ENCODE measurements at regions not wholly inside any gene's neighbourhood (a gene's known extent, or its start where the extent isn't known, plus 50 kb on each side); places are given as distances from the start of the nearest gene placed in this dataset.
"Not testable (repeated sequence)": the region's sequence is repeated elsewhere in the genome, so short reads cannot be mapped to it uniquely, and the experiment has no call there.

DNA sequence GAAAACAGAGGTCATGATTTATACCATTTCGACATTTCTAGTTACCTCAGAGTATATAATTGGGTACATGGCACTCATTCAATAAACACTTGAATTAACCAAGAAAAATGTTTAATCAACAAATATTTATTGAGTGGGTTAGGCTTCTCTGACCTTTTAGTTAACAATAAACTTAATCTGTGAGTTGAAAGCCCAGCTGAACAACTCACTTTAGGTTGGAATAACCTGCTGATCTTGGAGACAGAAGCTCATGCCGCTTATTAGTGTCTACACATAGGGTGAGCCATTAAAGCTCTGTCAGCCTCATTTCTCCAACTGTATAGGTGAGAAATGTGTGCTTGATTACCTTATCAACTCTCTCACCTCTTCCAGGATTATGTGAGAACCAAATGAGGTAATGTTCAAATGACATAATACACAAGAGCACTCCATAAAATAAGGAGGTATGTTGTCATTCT is 98.2 kb upstream of the DTNBP1 start:
- no peak for DNase-seq (ENCODE audit: low read depth)

- DNase-seq (ENCODE audit: low read depth): no peak
Measured at GRCh38 chr6:15758631-15759215, 95.9 kb upstream of the DTNBP1 start.

DNA sequence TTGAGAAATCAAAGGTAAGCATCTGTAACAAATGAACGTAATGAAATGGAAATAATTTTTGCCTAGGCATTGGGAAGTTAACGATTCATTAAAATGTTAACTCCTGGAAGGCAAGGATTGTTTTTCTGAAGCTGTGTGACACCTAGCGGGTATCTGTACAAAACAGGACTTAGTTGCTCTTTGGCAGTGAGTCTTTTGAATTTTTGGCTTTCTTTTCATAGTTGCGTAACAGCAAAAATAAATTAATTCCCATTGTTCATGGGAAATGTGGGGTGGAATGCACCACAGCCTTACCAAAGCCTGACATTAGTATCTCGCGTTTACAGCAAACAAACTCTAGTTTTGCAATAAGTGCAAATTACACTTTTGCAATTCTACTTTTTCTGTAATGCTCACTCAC is 92.7 kb upstream of the DTNBP1 start:
- peak; percentile 26 for DNase-seq (ENCODE audit: low read depth)

DNA sequence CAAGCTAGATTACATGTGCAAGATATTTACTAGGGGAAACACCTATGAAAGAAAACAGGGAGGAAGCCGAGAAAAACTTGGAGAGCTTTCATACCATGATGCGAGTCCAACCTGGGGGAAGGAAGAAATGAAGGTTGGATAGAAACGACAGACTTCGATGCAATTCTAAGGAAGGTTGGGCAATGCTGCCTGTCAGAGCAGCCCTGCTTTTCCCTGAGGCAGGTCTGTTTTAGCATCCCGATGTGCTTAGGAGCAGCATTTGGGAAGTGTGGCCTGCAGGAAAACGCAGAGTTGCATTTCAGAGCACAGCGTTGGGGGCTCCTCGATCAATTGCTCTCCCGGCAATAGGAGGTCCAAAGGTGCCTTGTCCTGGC is 91.9 kb upstream of the DTNBP1 start:
- no peak for DNase-seq (ENCODE audit: low read depth)

DNA sequence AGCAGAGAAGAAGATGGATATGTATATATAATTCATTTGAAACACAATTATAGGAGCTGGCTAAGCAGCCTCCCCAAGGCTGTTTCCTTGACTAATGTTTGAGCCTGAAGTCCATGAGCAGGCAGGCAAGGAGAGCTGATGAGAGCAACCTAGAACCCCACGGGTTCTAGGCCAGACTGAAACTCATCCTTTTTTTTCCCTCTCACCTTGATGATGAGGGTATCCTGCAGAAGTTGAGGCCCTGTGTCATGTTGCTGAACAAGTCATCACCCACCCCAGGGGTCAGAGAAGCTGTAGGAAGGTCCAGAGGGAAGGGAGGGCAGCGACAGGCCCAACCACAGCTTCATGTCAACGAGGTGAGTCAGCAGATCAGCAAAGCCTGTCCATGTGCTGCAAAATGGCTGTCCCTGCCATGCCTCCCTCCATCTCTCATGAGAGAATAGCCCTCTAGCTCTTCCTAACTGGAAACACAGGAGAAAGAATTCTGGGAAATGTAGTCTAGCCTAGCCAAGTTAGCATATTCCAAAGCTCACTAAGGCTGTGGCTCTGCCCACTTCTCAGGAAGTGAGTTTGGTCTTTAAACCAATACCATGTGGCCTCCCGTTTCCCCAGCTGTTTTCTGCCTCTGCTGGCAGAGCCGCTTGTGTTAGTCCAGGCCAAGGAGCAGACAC is 91.3 kb upstream of the DTNBP1 start:
- peak; percentile 33 for DNase-seq (ENCODE audit: low read depth)

GRCh38 chr6:15752820-15753219 is 90.0 kb upstream of the DTNBP1 start:
- DNase-seq (ENCODE audit: low read depth): no peak

DNA sequence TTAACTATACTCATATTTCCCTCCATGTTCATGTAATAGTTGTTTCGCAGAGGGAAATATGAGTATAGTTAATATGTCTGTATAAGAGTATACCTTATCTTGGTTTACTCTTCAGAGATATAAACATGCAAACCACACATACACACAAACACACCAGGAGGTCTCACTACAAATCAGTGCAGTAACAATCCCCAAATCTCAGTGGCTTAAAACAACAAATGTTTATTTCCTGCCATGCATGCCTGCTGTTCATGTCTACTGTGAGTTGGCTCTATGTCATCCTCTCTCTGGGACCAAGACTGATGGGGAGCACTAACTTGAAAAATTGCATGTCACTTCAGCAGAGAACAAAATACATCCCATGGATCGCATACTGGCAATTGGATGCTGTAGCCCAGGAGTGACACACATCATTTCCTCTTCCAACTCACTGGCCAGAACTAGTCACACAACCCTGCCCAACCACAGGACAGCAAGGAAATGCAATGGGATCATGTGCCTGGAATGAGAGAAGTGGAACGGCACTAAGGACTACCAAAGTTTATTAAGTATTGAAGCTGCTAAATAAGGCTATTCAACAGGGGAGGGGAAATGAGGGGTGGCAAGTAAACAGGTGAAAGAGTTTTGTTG is 89.0 kb upstream of the DTNBP1 start:
- DNase-seq (ENCODE audit: low read depth): no peak

- no peak for DNase-seq (ENCODE audit: low read depth)
Measured at GRCh38 chr6:15748341-15748740, 85.5 kb upstream of the DTNBP1 start.

- DNase-seq (ENCODE audit: low read depth): no peak
Measured at GRCh38 chr6:15747354-15747883, 84.6 kb upstream of the DTNBP1 start.

DNA sequence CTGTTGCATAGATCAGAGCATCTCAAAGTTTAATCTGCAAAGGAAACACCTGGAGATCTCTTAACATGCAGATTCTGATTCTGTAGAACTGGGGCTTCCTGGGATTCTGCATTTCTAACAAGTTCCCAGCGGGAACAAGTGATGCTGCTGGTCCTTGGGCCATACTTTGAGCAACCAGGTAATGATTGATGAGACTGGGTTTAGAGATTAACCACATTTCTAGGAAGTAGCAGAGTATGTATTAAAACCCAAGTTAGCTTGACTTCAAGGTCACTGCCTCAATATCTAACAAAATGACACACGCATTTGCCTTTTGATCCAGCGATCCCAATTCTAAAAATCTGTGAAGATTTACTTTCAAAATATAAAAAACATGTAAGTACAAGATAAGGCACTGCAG is 83.0 kb upstream of the DTNBP1 start:
- DNase-seq (ENCODE audit: low read depth): no peak

DNA sequence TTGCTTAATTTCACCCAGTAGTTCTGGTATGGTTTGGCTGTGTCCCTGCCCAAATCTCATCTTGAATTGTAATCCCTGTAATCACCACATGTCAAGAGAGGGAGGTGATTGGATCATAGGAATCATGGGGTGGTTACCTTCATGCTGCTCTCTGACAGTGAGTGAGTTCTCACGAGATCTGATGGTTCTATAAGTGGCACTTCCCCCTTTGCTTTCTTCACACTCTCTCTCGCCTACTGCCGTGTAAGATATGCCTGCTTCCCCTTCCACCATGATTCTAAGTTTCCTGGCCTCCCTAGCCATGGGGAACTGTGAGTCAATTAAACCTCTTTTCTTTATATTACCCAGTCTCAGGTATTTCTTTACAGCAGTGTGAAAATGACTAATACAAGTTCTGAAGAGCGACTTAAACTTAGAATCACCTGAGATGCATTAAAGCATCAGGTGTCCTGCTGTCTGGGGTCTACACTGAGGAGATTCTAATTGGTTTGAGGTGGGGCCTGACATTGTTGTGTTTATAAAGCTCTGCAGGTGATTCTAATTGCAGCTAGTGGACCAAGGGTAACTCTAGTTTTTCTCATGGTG is 82.1 kb upstream of the DTNBP1 start:
- no peak for DNase-seq (ENCODE audit: low read depth)

DNA sequence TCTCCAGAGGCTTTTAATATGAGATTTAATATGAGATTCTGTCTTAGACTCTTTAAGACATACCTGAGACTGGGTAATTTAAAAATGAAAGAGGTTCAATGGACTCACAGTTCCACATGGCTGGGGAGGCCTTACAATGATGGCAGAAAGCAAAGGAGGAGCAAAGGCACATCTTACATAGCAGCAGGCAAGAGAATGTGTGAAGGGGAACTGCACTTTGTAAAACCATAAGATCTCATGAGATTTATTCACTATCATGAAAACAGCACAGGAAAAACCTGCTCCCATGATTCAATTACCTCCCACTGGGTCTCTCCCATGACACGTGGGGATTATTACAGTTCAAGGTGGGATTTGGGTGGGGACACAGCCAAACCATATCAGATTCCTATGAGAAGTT is 79.2 kb upstream of the DTNBP1 start:
- DNase-seq (ENCODE audit: low read depth): not testable (repeated sequence)

- no peak for DNase-seq (ENCODE audit: low read depth)
Measured at GRCh38 chr6:15741405-15741804, 78.6 kb upstream of the DTNBP1 start.

- no peak for DNase-seq (ENCODE audit: low read depth)
Measured at GRCh38 chr6:15739867-15740266, 77.0 kb upstream of the DTNBP1 start.

GRCh38 chr6:15739353-15739752 is 76.5 kb upstream of the DTNBP1 start:
- DNase-seq (ENCODE audit: low read depth): no peak

GRCh38 chr6:15738195-15738594 is 75.4 kb upstream of the DTNBP1 start:
- not testable (repeated sequence) for DNase-seq (ENCODE audit: low read depth)

GRCh38 chr6:15736297-15736696 is 73.5 kb upstream of the DTNBP1 start:
- DNase-seq (ENCODE audit: low read depth): no peak

- no peak for DNase-seq (ENCODE audit: low read depth)
Measured at GRCh38 chr6:15735567-15736265, 72.9 kb upstream of the DTNBP1 start.

- no peak for DNase-seq (ENCODE audit: low read depth)
Measured at GRCh38 chr6:15734118-15734897, 71.5 kb upstream of the DTNBP1 start.

DNA sequence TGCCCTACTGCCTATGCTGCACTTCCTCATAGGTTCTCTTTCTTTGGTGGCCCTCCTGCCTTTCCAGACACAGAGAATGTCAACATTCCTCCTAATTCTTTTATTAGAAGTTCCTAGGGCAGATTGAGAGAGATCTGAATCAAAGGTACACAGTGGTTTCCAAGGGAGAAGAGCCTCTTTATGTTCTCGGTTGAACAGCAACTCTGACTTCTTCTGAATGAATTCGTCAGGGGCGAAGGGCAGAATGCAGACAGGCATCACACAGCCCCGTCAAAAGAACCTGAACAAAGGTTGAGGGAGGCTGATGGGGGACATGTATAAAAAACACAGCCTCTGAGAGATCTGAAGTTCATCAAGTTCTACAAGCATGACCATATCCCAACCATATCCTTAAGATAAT is 68.1 kb upstream of the DTNBP1 start:
- DNase-seq (ENCODE audit: low read depth): no peak

DNA sequence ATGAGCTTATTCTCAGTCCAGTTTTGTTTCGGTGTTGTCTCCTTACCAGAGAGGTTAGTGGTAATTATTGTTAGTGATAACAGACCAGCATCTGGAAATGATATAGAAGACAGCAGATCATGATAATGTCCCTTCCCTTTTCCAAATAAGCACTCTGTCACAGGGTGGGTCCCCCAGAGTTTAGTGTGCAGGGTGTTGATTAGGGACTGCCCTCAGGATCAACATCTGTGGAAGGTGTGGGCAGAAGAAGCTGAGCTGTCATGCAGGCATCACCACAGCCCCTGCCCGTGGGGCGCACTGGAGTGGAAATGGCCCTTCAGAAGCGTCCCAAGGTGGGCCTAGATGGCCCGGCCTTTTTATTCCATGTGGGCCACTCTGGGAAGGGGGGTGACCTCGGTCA is 67.6 kb upstream of the DTNBP1 start:
- no peak for DNase-seq (ENCODE audit: low read depth)

GRCh38 chr6:15722731-15723130 is 59.9 kb upstream of the DTNBP1 start:
- DNase-seq (ENCODE audit: low read depth): no peak
